Skin of body (tissue), 1 donor: ENCODE measurements at regions not wholly inside any gene's neighbourhood (a gene's known extent, or its start where the extent isn't known, plus 50 kb on each side); places are given as distances from the start of the nearest gene placed in this dataset.

ENCODE experiments used
- DNase-seq: peaks from one replicate; lab custom pipeline; 2025; lab: John Stamatoyannopoulos, UW

DNA sequence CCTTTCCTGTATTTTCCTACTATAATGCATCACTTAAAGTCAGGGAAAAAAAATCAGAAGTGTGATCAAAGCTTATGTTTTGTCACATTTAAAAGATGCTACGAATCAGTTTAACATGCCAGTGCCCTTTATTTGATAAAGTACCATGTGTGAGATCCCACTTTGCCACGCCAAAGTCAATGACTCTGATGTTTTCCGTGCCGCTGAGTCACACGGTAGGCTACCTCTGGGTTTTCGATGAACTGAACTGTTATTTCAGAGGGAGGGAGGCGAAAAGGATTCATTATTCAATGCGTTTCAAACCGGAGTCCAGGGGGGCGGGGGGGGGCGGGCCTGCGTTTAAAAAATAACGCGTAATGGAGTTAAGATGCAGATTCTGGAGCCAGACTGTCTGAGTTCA is 203.0 kb downstream of the ABHD5 start:
- DNase-seq: no peak

DNA sequence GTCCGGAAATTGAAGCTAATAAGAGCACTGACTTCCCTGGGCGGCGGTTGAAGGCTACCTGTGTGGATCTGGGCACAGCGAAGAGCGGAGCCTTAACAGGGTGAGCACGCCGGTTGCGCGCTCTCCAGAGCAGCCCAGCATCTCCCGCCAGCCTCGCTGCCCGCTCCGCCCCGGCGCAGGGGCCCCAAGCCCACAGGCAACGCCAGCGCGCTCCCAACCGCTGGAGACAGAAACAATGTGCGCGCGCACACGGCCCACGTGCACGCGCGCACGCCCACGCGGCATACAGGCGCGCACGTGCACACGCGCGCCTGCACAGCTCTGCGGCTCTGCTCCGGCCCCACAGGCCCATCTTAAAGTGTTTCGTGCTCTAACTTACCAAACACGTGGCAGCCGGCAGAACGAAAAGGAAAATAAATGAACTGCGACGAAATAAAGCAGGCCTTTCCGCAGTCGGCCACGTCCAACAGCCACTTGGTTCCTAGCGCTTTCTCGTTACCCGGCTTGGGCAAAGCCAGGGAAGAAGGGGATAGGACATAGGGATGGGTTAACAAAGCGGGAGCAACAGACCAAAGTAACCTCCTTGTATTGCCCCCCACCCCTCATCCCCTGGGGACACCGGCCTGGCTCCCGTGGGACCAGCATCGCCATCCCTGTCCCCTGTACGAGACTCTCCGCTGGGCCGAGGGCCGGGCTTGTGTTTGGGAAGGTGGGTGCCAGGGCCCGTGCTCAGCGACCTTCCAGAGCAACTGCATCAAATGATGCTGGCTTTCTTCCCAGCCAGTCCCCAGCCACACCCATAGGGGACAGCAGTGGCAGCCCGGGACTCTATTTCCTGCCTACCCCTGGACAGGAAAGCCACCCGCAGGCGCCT is 203.7 kb downstream of the ABHD5 start:
- peak; percentile 53 for DNase-seq

DNA sequence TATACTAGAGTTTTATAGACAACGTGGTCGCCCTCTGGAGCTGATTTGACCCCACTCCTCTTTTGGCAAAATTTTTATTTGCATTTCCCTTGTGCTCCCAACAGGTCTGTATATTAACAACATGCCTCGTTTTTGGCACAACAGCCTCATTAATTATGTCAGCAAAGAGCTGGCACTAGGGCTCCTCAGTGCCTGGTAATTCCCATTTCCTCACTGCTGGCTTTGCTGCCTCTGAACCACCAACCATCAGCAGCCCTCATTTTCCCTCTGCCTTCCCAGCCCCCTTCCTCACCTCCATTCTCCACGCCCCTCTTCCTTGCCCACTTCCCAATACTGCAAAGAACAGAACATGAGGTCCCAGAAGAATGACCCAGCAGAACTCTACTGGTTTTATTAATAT is 204.8 kb downstream of the ABHD5 start:
- DNase-seq: no peak

DNA sequence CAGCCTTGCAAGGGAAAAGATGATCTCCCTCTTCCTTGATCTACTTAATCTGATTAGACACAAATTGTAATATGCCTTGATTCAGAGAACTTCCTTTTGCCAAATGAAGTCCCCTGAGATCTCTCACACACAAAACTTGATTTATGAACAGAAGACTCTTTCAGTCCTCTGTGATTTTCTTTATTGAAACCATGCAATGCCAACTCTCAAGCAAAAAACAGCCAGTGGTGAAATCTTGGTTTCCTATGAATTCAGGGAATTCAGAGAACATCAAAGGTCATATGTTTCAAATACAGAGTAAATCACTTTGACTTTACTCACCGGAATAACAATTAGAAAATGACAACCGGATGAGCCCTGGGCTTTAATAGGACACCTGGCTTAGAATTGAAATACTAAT is 211.7 kb downstream of the ABHD5 start:
- no peak for DNase-seq

DNA sequence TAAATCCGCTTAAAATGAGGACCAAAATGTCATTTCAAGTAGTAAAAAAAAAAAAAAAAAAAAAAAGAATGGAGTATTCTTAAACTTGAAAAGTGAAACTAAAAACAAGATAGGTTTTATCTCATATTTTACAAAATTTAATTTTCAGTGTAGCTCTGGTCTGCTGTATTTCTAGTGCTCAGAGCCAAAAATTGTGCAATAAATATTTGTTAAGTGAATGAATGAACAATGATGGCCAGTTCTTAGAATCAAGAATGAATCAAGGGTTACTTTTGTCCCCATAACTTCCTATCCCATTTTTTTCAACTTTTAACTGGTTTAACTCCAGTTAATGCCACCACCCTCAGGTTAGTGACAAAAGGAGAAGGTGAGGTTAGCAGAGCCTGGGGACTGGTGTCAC is 214.4 kb downstream of the ABHD5 start:
- no peak for DNase-seq

DNA sequence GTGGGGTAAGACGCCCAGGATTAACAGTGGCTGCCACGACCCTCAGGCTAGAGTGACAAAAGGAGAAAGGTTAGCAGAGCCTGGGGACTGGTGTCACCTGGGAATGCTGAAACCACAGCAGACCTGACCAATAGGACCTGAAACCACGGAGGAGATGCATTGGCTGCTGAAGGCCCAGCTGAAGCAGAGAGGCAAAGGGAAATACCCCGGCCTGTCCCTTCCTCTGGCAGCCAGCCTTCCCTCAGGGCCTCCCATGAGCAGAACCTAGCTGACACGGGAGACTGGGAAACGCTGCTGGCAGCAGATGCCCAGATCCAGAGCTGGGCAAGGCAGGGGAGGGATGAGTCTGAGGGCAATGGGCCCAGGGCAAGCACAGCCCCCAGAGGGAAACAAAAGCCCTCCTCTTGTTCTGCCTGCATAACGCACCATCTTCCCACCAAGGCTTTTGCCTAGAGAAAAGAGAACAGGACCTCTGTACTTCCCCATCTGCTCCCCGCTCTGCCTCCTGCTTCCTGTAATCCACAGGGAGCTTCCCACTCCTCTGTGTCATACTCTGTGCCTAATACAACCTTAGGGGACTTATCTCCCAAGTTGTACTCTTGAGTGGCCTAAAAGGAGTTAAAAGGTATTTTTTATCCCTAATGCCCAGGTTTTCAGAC is 216.2 kb downstream of the ABHD5 start:
- no peak for DNase-seq

DNA sequence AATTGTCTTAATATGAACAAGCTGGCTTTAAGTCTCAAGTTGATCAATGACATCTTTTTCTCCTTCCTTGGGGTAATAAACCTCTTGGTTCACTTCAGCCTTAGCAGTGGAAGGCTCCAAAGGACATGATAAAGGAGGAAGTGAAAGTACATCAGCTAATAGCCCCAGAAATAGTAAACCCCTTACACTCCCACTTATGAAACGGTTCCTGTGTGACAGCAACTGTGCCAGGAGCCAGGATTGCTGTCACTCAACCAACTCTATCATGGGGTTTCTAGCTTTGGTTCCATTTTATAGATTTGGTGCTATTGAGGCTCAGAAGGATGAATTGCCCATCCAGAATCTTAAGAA is 216.7 kb downstream of the ABHD5 start:
- DNase-seq: no peak

DNA sequence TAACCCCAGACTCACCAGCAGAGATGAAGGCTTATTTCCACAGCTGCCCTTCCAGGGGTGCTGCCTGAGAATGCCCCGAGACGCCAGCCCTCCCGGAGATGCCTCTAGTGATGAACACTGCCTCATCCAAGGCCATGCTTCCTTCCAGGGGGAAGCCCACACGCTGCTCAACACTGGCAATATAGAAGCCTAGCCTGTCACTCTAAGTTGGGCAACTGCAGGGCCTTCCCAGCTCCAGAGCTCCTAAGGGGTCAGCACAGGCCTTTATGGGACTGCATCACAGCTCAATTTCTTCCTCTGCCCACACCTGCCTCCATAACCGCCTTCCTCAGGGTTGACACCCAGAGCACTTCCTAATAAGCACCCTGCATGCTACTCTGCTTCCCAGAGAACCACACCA is 217.7 kb downstream of the ABHD5 start:
- no peak for DNase-seq

DNA sequence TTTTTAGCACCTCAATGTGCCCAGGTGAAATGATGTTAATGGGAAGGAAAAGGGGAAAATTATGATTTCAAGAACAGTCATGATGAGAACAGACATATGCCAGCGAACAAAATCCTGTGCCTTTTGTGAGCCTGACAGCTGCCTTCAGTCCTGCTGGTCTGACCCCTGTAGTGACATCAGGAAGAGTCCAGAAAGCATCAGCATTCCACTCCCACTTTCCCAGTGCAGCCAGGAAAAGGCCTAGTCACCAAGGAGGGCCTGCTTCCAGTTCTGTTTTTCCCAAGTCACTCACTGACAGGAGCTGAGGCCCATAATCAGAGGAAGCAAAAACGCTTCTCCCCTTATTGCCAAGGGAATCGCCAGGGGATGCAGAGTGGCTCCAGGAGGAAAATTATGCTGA is 218.4 kb downstream of the ABHD5 start:
- DNase-seq: no peak

DNA sequence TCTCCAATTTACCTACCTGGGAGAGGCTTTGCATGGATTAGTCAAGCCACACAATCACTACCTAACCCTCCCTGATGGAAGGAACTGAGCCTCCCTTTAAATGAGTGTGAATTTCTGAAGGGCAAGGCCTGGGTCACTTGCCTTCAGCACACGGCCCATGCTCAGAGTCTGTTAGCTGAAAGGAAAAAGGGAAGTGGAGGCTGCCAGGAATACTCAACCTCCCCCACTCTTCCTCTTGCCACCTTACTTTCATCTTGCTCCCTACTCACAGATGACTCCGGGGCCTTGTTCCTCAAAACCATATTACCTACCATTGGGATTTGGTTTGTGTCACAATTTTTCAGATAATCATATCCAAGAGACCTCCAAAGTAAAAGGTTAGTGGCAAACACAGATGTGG is 220.0 kb downstream of the ABHD5 start:
- no peak for DNase-seq

DNA sequence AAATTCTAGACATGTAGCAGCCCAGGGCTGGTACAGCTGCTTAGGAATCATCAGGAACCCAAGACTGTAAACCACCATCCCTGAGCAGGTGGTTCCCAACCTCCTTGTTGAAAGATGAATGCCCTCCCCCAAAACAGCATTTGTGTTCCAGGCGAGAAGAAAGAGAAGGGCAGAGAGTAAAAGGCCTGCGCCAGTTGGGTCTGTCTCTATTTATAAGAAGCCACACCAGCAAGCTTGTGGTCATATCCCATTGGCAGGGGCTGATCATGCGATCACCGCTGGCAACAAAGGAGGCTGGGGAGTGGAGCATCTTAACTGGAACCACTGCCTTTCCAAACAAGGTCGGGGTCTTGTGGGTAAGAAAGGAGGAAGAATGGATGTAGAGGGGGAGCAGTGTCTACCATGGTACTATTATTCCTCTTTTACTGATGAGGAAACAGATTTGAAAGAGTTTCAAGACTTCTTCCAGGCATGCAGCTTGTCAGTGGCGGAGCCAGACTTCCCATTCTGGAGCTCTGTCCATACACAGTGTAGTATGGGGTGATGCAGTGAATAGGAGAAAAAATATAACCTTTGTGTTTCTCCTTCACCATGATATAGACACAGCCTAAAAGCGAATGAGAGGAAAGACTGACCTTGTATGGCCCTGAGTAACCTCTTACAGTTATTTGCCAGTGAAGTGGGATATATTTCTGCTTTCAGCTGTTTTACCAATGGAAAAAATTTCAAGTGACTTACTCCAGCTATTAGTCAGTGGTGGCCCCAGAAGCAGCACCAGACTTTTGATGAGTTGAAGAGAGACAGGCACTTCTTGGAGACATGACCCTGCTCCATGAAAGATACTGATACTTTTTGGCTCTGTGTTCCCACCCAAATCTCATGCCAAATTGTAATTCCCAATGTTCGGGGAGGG is 222.6 kb downstream of the ABHD5 start:
- no peak for DNase-seq

DNA sequence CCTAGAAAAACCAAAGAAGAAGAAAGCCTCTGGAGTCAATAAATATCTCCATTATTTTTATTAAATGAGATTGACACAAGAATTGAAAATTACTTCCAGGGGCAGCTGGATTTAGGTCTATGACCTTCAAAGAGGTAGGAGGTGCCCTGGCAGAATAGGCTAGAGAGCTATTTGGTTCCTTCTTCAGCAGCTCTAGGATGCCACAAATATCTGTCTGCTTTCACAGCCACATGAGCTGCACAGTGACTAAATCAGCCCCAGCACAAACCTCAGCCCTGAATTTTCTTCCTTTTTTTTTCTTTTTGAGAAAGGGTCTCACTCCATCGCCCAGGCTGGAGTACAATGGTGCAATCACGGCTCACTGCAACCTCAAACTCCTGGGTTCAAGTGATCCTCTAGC is 223.5 kb downstream of the ABHD5 start:
- DNase-seq: no peak

DNA sequence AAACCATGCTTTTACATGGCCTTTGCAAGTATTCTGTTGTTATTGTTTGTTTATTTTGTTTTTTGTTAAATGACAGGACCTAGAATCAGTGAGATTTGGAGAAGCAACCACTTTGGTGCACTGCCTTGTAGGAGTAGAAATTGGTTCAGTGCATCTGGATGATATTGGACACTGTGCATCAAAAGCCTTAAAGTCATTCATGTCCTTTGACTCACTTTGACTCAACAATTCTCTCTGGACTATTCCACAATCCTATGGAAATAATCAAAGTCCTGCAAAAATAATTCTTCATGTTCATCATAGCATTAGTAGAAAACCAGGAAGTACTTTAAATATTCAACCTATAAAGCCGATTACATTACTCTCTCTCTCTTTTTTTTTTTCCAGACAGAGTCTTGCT is 224.8 kb downstream of the ABHD5 start:
- no peak for DNase-seq

DNA sequence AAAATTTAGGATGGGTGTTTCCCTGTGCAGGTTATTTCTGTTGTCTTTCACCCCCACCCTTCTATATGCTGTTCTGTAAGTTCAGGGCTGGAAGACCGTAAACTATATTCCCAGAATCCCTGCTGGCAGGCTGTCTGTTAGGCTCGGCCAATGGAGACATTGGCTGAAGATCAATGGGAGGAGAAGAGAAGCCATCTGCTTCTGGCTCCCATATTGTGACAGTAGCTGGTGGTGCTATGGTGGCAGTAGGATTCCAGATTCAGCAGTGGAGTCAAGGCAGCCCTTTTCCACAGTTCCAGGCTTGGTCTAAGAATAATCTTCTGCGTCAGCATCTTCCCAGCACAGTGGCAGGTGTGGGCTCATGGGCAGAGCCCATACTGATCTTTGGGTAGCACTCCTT is 226.6 kb downstream of the ABHD5 start:
- no peak for DNase-seq

DNA sequence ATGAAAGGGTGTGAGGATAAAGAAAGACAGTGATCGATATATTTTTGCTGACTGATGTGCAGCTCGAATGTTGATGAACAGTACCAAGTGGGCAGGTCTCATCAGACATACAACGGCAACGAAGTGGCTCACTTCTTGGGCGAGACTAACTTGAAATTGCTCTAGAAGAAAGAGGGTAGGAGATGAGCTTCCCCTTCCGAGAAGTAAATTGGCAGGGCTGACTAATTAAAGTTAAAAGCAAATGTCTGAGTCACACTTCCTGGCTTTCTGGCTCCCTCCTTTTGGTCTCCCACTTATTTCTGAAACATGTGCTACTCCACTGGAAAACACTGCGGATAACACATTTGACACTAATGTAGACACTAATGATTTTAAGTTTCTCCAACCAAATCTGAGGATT is 228.3 kb downstream of the ABHD5 start:
- no peak for DNase-seq

DNA sequence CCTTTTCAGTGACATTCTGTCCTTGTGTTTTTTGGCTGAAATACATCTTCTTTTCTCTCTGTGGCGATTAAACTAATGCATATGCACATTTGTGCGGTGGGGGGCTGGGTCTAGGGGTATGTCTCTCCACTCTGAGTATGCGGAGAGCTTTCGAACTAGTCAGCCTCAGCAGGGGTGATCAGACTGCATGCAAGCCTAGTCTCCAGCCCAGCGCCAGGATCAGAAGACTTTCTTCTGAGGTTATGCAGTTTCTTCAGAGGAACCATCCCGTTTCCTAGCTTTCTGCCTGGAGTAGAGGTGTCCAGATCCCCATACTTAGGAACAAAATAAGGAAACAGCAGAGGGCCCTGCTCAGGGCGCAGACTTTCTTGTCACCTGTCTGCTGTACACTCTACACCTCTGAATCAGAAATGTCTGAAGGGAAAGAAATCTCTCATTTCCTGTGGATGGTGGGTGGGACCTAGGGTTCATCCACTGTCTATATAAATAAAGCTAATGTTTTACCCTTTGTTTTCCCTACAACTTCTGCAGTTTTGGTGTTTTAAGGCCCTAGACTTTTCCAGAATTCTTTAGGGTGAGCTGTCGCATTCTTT is 230.4 kb downstream of the ABHD5 start:
- DNase-seq: no peak

DNA sequence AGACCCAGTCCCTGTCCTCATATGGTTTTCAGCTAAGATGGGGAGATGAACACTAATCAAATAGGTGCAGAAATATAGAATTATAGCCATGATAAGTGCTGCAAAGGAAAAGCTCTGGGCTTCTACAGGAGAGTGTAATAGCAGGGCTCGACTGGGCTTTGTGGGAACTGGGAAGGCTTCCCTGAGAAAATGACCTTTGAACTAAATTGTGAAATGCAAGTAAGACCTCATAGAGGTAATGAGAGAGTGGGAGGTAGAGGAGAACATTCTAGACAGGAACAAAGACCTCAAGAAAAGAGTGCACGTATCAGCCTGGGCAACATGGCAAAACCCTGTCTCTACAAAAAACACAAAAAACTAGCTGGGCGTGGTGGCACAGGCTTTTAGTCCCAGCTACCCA is 231.6 kb downstream of the ABHD5 start:
- no peak for DNase-seq

DNA sequence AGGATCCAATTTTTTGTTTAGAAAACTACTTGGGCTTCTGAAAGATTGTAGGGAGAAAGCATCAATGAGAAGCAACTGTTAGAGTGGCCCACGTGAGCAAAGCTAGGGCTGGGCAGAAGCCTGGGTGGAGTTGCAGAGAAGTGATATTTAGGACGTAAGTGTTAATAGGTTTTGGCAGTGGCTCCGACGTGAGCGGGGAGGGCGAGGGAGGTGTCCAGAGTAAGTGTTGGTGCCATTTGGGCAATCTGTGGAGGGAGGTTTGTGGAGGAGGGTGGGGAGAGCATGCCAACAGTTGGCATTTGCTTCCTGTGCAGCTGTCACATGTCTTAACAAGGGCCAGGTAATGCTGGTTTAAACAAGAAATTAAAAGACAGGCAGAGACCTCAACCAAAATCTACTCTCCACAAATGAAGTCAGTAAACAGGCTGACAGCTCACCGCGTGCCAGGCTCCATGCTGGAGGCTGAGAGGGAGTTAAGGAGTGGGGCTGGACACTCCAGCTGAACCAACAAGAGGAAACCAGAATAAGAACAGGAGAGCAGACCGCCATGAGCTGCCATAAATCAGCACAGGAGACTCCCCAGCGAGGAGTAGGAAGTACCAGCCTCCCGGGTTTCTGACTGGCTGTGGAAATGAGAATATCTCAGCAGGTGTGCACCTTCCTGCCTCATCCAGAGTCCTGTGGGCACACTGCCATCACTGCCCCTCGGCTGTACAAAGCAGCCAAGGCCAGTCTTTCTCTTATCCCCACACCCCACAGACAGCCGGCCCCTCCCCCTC is 232.6 kb downstream of the ABHD5 start:
- no peak for DNase-seq

DNA sequence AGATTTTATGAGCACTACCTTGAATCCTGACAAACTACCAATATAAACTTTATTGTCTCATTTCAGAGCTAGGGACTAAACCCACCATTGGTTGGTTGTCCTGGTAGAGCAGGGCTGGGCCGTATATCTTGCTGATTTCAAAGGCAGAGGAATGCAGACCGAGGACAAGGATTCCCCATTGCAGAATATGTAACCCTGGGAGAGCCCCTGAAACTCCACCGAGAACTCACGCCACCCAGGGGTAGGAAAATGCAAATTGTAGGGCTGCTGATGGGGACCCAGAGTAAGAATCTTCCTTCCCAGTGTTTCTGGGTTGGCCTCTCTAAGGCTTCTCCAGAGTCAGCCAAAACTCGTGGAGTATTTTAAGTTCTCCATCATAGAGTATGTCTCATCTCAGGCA is 235.3 kb downstream of the ABHD5 start:
- DNase-seq: no peak

DNA sequence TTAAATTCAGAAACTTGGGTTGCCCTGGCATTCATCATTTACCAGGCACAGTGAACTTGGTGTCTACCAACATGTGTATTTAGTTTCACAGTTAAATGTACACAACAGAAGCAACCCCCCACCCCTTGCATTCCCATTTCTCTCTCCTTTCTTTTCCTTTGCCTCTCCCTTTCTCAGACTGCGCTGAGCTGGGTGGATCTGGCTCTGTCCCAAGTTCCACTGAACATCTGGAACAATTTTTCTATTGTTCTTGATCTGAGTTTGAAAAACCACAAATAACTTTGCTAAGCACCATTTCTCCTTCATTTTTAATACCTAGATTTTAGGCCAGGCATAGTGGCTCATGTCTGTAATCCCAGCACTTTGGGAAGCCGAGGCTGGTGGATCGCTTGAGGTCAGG is 242.2 kb downstream of the ABHD5 start:
- DNase-seq: peak; percentile 52

DNA sequence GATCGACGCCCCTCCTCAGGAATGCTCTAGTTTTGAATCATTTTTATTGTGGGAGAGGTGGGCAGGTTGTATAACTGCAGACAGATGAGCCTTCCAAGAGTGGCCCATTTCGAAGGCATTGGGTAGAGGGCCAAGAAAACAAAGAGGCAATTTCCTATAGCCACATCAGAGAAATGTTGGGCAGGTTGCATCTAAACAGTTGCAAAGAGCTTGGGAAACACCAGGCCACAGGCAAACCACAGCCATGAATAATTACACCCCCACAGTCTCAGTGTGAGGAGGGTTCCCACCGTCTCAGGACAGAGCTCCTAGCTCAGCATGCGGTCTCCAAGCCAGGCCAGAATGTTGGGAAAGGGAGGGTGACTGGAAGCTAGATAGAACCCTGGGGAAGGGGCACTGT is 257.3 kb downstream of the ABHD5 start:
- DNase-seq: no peak
